Neural cell (in vitro differentiated cells): ENCODE measurements at regions not wholly inside any gene's neighbourhood (a gene's known extent, or its start where the extent isn't known, plus 50 kb on each side); places are given as distances from the start of the nearest gene placed in this dataset.

Experiments used
- H2AFZ ChIP-seq: fragments of 200-600, 300-800 bp; sonication (generic), shearing (Covaris generic); 2 replicates; pipeline ENCODE4 v1.6.0; 2014; ENCODE audit warnings: low read depth, mild to moderate bottlenecking, antibody characterized with exemption, low read length, moderate library complexity
- H3F3A ChIP-seq: fragments of 200-600 bp; shearing (Covaris generic); 2 replicates; pipeline ENCODE4 v1.6.1; 2016; ENCODE audit warnings: mild to moderate bottlenecking, moderate library complexity, mixed read lengths, antibody characterized with exemption, low read length; ENCODE audit not compliant: insufficient read depth, poor library complexity, severe bottlenecking
- H3K27ac ChIP-seq: fragments of 200-600, 300-800 bp; sonication (generic), shearing (Covaris generic); 2 replicates; pipeline ENCODE4 v1.5.1; 2014; ENCODE audit warnings: mild to moderate bottlenecking, low read length, moderate library complexity
- H3K27me3 ChIP-seq: fragments of 300-800, 200-600 bp; sonication (generic), shearing (Covaris generic); 2 replicates; pipeline ENCODE4 v1.6.0; 2014; ENCODE audit warnings: mild to moderate bottlenecking, low read depth, low read length, moderate library complexity; ENCODE audit not compliant: insufficient read depth
- H3K36me3 ChIP-seq: fragments of 300-800, 200-600 bp; sonication (generic), shearing (Covaris generic); 2 replicates; pipeline ENCODE4 v1.5.1; 2014; ENCODE audit warnings: mild to moderate bottlenecking, antibody characterized with exemption, low read length, moderate library complexity; ENCODE audit not compliant: insufficient read depth
- H3K4me2 ChIP-seq: fragments of 300-800, 200-600 bp; sonication (generic), shearing (Covaris generic); 2 replicates; pipeline ENCODE4 v1.6.0; 2014; ENCODE audit warnings: mild to moderate bottlenecking, low read length
- H3K4me3 ChIP-seq: fragments of 300-800, 200-600 bp; sonication (generic), shearing (Covaris generic); 2 replicates; pipeline ENCODE4 v1.5.1; 2014; ENCODE audit warnings: mild to moderate bottlenecking, low read length, moderate library complexity
- H3K79me2 ChIP-seq: fragments of 200-600 bp; shearing (Covaris generic); replicated peaks from 2 replicates; pipeline ENCODE4 v1.6.0; 2014; ENCODE audit warnings: mild to moderate bottlenecking, low read length, moderate library complexity; ENCODE audit not compliant: insufficient read depth
- H3K9ac ChIP-seq: fragments of 300-800, 200-600 bp; sonication (generic), shearing (Covaris generic); 2 replicates; pipeline ENCODE4 v1.6.1; 2016; ENCODE audit warnings: mild to moderate bottlenecking, low read length, mixed read lengths
- H3K9me2 ChIP-seq: fragments of 200-600 bp; shearing (Covaris generic); 2 replicates; pipeline ENCODE4 v1.6.1; 2016; ENCODE audit warnings: mild to moderate bottlenecking, low read length, mixed read lengths; ENCODE audit not compliant: insufficient read depth
- H3K9me3 ChIP-seq: fragments of 200-600, 300-800 bp; sonication (generic), shearing (Covaris generic); 2 replicates; pipeline ENCODE4 v1.6.1; 2016; ENCODE audit warnings: mild to moderate bottlenecking, mixed run types, low read length, moderate library complexity, mixed read lengths
- H4K20me1 ChIP-seq: fragments of 200-600 bp; shearing (Covaris generic); 2 replicates; pipeline ENCODE4 v1.6.1; 2016; ENCODE audit warnings: mild to moderate bottlenecking, mixed run types; ENCODE audit not compliant: insufficient read depth
- EP300 ChIP-seq: fragments of 450-650 bp; conservative IDR thresholded peaks from 2 replicates; pipeline ENCODE4 v1.6.1; 2014; ENCODE audit warnings: antibody characterized with exemption, mild to moderate bottlenecking, moderate library complexity; ENCODE audit not compliant: poor library complexity, severe bottlenecking
- EZH2 ChIP-seq: fragments of 200-600, 300-800 bp; shearing (Covaris generic), sonication (generic); IDR thresholded peaks from 2 replicates; pipeline ENCODE4 v1.6.1; 2014; ENCODE audit warnings: antibody characterized with exemption, low read length, borderline replicate concordance, mild to moderate bottlenecking; ENCODE audit not compliant: insufficient read depth, poor library complexity, severe bottlenecking
- MXI1 ChIP-seq: fragments of 450-650 bp; conservative IDR thresholded peaks from 2 replicates; pipeline ENCODE4 v1.6.1; 2014; ENCODE audit warnings: antibody characterized with exemption, mild to moderate bottlenecking; ENCODE audit not compliant: poor library complexity, severe bottlenecking
- POLR2AphosphoS5 ChIP-seq: IDR thresholded peaks from 2 replicates; pipeline ENCODE4 v1.6.1; 2012
- RAD21 ChIP-seq: fragments of 450-650 bp; conservative IDR thresholded peaks from 2 replicates; pipeline ENCODE4 v1.6.1; 2014; ENCODE audit warnings: antibody characterized with exemption, mild to moderate bottlenecking, moderate library complexity
- SMC3 ChIP-seq: fragments of 450-650 bp; conservative IDR thresholded peaks from 2 replicates; pipeline ENCODE4 v1.6.1; 2014; ENCODE audit warnings: antibody characterized with exemption, mild to moderate bottlenecking, moderate library complexity; ENCODE audit not compliant: poor library complexity
- TAF1 ChIP-seq: IDR thresholded peaks from 2 replicates; pipeline ENCODE4 v1.6.1; 2012; ENCODE audit warnings: low read depth
- TF ChIP-seq, protein P1 (sequence below): IDR thresholded peaks from 2 replicates; pipeline ENCODE4 v1.6.1; 2012; ENCODE audit warnings: borderline replicate concordance
- TF ChIP-seq, protein P2 (sequence below): fragments of 450-650 bp; IDR thresholded peaks from 2 replicates; pipeline ENCODE4 v1.5.1; 2014; ENCODE audit warnings: antibody characterized with exemption, mild to moderate bottlenecking, moderate library complexity; ENCODE audit not compliant: poor library complexity, severe bottlenecking

DNA sequence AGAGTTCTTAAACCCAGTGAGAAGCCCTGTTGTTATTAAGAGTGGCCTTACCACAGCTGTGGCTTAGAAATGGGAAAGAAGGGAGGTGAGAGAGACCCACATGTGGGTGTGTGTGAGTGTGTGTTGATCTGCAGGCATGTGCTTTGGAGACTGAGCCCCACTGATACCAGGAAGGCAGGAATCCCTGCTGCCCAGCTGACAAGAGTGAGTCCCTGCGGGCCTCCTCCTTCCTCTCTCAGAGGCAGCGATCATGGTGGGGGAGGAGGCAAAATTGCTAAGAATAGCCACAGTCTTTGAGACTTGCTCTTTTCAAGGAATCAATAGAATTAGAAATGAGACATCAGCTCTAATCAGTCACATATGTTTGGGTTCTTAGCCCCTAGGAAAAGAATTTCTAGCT is 87.0 kb upstream of the WARS2 start:
- H3K4me3 ChIP-seq = no peak overlapping the region
- no peak overlapping the region for H3K9ac ChIP-seq
- no peaks in the 10 kb centered on the region for H3K9me3 ChIP-seq
- no peaks in the 10 kb centered on the region for H3K9me2 ChIP-seq
- H3K4me2 ChIP-seq = no peak overlapping the region
- no peak overlapping the region for H2AFZ ChIP-seq
- H3F3A ChIP-seq = no peaks in the 10 kb centered on the region
- no peaks in the 10 kb centered on the region for H3K79me2 ChIP-seq
- TF ChIP-seq MXI1 (no peak), RAD21 (no peak), TAF1 (no peak), EZH2 (no peak), SMC3 (no peak)
- TF ChIP-seq, protein P1, sequence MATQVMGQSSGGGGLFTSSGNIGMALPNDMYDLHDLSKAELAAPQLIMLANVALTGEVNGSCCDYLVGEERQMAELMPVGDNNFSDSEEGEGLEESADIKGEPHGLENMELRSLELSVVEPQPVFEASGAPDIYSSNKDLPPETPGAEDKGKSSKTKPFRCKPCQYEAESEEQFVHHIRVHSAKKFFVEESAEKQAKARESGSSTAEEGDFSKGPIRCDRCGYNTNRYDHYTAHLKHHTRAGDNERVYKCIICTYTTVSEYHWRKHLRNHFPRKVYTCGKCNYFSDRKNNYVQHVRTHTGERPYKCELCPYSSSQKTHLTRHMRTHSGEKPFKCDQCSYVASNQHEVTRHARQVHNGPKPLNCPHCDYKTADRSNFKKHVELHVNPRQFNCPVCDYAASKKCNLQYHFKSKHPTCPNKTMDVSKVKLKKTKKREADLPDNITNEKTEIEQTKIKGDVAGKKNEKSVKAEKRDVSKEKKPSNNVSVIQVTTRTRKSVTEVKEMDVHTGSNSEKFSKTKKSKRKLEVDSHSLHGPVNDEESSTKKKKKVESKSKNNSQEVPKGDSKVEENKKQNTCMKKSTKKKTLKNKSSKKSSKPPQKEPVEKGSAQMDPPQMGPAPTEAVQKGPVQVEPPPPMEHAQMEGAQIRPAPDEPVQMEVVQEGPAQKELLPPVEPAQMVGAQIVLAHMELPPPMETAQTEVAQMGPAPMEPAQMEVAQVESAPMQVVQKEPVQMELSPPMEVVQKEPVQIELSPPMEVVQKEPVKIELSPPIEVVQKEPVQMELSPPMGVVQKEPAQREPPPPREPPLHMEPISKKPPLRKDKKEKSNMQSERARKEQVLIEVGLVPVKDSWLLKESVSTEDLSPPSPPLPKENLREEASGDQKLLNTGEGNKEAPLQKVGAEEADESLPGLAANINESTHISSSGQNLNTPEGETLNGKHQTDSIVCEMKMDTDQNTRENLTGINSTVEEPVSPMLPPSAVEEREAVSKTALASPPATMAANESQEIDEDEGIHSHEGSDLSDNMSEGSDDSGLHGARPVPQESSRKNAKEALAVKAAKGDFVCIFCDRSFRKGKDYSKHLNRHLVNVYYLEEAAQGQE = no peak
- H4K20me1 ChIP-seq = no peaks in the 10 kb centered on the region
- no peaks in the 10 kb centered on the region for H3K36me3 ChIP-seq
- no peak overlapping the region for H3K27ac ChIP-seq
- H3K27me3 ChIP-seq = no peaks in the 10 kb centered on the region

DNA sequence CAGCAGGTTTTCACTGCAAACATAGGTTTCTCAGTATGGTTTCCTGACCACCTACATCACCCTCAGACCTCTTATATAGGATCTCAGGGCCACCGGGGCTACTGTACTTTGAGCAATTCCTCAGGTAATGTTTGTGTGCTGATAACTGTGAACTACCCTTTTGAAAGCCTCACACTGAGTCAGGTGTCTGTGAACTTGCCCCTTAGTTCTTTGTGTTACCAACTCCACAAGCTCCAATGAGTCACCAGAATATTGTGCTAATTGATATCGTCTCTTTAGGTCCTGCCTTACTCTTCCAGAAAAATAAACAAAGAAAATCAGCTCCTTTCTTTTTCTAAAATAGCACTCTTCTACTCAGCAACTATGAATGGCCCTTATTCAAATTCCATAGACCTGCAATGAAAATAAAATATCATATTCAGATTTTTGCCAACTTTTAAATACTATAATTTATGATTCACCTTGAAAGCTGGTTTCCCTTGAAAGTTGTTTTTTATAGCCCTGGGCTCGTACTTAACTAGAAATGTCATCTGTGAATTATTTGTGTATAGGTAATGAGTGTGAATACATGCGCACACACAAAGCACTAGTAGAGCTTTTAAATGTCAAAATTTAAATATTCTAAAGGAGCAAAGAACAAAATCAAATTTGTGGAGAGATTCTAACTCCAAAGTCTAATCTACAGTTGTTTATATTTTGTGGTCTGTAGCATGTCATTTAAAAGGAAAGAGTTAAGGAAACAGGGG is 88.1 kb upstream of the WARS2 start:
- Histone ChIP-seq H3K36me3 (no peaks in the 10 kb centered on the region), H3K9me2 (no peaks in the 10 kb centered on the region), H3K9me3 (no peaks in the 10 kb centered on the region), H3K79me2 (no peaks in the 10 kb centered on the region), H3K27ac (no peak overlapping the region), H3K27me3 (no peaks in the 10 kb centered on the region), H3F3A (no peaks in the 10 kb centered on the region), H4K20me1 (no peaks in the 10 kb centered on the region), H2AFZ (no peak overlapping the region), H3K9ac (no peak overlapping the region), H3K4me2 (no peak overlapping the region), H3K4me3 (no peak overlapping the region)
- TF ChIP-seq, protein P2, sequence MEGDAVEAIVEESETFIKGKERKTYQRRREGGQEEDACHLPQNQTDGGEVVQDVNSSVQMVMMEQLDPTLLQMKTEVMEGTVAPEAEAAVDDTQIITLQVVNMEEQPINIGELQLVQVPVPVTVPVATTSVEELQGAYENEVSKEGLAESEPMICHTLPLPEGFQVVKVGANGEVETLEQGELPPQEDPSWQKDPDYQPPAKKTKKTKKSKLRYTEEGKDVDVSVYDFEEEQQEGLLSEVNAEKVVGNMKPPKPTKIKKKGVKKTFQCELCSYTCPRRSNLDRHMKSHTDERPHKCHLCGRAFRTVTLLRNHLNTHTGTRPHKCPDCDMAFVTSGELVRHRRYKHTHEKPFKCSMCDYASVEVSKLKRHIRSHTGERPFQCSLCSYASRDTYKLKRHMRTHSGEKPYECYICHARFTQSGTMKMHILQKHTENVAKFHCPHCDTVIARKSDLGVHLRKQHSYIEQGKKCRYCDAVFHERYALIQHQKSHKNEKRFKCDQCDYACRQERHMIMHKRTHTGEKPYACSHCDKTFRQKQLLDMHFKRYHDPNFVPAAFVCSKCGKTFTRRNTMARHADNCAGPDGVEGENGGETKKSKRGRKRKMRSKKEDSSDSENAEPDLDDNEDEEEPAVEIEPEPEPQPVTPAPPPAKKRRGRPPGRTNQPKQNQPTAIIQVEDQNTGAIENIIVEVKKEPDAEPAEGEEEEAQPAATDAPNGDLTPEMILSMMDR = no peak
- TF ChIP-seq SMC3 = no peak
- no peak for TF ChIP-seq TAF1
- no peak for TF ChIP-seq EP300
- TF ChIP-seq, protein P1 = no peak
- TF ChIP-seq EZH2 = no peak
- no peak for TF ChIP-seq RAD21
- TF ChIP-seq POLR2AphosphoS5 = no peak
- no peak for TF ChIP-seq MXI1
